ENCODE measurements at regions not wholly inside any gene's neighbourhood (a gene's known extent, or its start where the extent isn't known, plus 50 kb on each side); places are given as distances from the start of the nearest gene placed in this dataset.

GRCh38 chr3:139729300-139729699, 51.5 kb upstream of the NMNAT3 start:
- Histone ChIP-seq H3K9me3 (replicated peaks) (no peaks in the 10 kb centered on the region), H3K27me3 (0 out of 2 replicates have a peak, but pooled peaks cover 5% of the 10 kb centered on the region), H3K27ac (no peak overlapping the region), H3K4me1 (no peaks in the 10 kb centered on the region), H3K36me3 (no peaks in the 10 kb centered on the region), H3K4me3 (no peak overlapping the region)
- DNase-seq, result no peak

GRCh38 chr3:139728414-139728813, 50.6 kb upstream of the NMNAT3 start:
- Histone ChIP-seq H3K27me3 (0 out of 2 replicates have a peak, but pooled peaks cover 5% of the 10 kb centered on the region), H3K4me1 (no peaks in the 10 kb centered on the region), H3K9me3 (replicated peaks) (no peaks in the 10 kb centered on the region), H3K4me3 (no peak overlapping the region), H3K27ac (no peak overlapping the region), H3K36me3 (no peaks in the 10 kb centered on the region)
- no peak for DNase-seq
